ENCODE measurements at regions not wholly inside any gene's neighbourhood (a gene's known extent, or its start where the extent isn't known, plus 50 kb on each side); places are given as distances from the start of the nearest gene placed in this dataset.

GRCh38 chr13:97069050-97069815 is 75.0 kb upstream of the OXGR1 start:
- no peaks in the 10 kb centered on the region for H3K4me1 ChIP-seq (ENCODE audit: control insufficient read depth in 1 of 2, insufficient read depth in 2 of 2, low read length in 2 of 2)
- ATAC-seq (no peak), DNase-seq (ENCODE audit: low read depth, low spot score) (no peak)
- H3K9me2 ChIP-seq (ENCODE audit: insufficient read depth) = no peaks in the 10 kb centered on the region
- BruUV-seq (replicated peaks) = no TSS peak
- no peaks in the 10 kb centered on the region for H3K79me2 ChIP-seq (ENCODE audit: insufficient read depth, low read length)
- no peak overlapping the region for H3K27ac ChIP-seq (ENCODE audit: low read depth, low read length)
- RAD21 ChIA-PET (ENCODE audit: low non-redundant PET in 1 of 2, low total read pairs in 2 of 2, uncharacterized antibody in 2 of 2, unreplicated experiment in 2 of 2) = no interaction called here
- TF ChIP-seq ELF1 (IDR thresholded peaks at IDR 0.05; ENCODE audit: borderline replicate concordance, low read depth) (no peak), CBX3 (IDR thresholded peaks at IDR 0.05; ENCODE audit: low read depth) (no peak), POLR2AphosphoS5 (IDR thresholded peaks at IDR 0.05; ENCODE audit: low read depth, low read length) (no peak), ZBTB33 (IDR thresholded peaks at IDR 0.05; ENCODE audit: extremely low read depth, insufficient replicate concordance, low read length) (no peak), EZH2 (IDR thresholded peaks at IDR 0.05) (no peak), ZFX (IDR thresholded peaks at IDR 0.05) (no peak), JUND (IDR thresholded peaks at IDR 0.05) (no peak)
- TF ChIP-seq, protein P1, sequence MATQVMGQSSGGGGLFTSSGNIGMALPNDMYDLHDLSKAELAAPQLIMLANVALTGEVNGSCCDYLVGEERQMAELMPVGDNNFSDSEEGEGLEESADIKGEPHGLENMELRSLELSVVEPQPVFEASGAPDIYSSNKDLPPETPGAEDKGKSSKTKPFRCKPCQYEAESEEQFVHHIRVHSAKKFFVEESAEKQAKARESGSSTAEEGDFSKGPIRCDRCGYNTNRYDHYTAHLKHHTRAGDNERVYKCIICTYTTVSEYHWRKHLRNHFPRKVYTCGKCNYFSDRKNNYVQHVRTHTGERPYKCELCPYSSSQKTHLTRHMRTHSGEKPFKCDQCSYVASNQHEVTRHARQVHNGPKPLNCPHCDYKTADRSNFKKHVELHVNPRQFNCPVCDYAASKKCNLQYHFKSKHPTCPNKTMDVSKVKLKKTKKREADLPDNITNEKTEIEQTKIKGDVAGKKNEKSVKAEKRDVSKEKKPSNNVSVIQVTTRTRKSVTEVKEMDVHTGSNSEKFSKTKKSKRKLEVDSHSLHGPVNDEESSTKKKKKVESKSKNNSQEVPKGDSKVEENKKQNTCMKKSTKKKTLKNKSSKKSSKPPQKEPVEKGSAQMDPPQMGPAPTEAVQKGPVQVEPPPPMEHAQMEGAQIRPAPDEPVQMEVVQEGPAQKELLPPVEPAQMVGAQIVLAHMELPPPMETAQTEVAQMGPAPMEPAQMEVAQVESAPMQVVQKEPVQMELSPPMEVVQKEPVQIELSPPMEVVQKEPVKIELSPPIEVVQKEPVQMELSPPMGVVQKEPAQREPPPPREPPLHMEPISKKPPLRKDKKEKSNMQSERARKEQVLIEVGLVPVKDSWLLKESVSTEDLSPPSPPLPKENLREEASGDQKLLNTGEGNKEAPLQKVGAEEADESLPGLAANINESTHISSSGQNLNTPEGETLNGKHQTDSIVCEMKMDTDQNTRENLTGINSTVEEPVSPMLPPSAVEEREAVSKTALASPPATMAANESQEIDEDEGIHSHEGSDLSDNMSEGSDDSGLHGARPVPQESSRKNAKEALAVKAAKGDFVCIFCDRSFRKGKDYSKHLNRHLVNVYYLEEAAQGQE (IDR thresholded peaks at IDR 0.05; ENCODE audit: low read depth) = no peak
- CTCF ChIA-PET = no interaction called here
- H3K4me3 ChIP-seq (replicated peaks in 1 of 2; ENCODE audit: low read depth in 1 of 2, low read length in 2 of 2) = no peak overlapping the region
- no peaks in the 10 kb centered on the region for H4K20me1 ChIP-seq (ENCODE audit: insufficient read depth)
- H3K36me3 ChIP-seq (ENCODE audit: control insufficient read depth in 1 of 2, insufficient read depth in 2 of 2, low read length in 2 of 2) = no peaks in the 10 kb centered on the region
- H2AFZ ChIP-seq (ENCODE audit: low read depth, low read length, poor library complexity, severe bottlenecking) = no peak overlapping the region
- H3K9ac ChIP-seq (ENCODE audit: low read length) = no peak overlapping the region
- POLR2A ChIA-PET = no interaction called here
- 0 out of 4 replicates have a peak, but pooled peaks cover 0 to 7% of the 10 kb centered on the region in 2 experiments for H3K9me3 ChIP-seq (ENCODE audit: control insufficient read depth in 1 of 2, insufficient read depth in 1 of 2, low read depth in 1 of 2, low read length in 2 of 2)
- H3K4me2 ChIP-seq (ENCODE audit: low read length) = no peak overlapping the region
- H3K27me3 ChIP-seq (ENCODE audit: insufficient read depth, low read length) = no peaks in the 10 kb centered on the region
- intact Hi-C loops (cut with micrococcal nuclease) = no loop called here
